GM12891 (cell line): ENCODE measurements at regions not wholly inside any gene's neighbourhood (a gene's known extent, or its start where the extent isn't known, plus 50 kb on each side); places are given as distances from the start of the nearest gene placed in this dataset.

Source experiments
- POLR2A ChIP-seq: IDR thresholded peaks from 2 replicates; pipeline ENCODE4 v1.6.1; 2011; ENCODE audit warnings: low read depth, low read length, control low read depth
- POLR2AphosphoS5 ChIP-seq: IDR thresholded peaks from 2 replicates; pipeline ENCODE4 v1.6.1; 2011; ENCODE audit warnings: low read depth, low read length, control low read depth

DNA sequence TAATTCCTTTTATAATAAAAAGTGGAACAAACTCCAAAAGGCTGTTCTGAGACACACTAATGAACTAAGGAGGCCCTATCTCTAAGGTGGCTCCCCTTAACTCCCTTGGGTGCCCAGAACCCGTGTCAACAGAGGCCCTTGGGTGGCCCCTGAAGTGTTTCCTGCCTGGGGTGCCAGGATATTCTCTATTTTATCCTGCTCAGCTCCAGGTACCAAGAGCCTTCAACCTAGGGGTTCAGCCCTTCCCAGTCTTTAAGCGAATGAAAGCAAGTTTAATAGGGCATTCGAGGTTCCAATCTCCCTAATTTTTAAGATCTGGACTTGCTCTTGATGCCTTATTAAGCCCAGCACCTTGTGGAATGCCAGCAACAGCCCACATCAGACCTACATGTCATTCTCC, 64.4 kb upstream of the MYO3A start:
- TF ChIP-seq POLR2AphosphoS5 (no peak), POLR2A (no peak)
